HCT116 (cell line): ENCODE measurements at regions not wholly inside any gene's neighbourhood (a gene's known extent, or its start where the extent isn't known, plus 50 kb on each side); places are given as distances from the start of the nearest gene placed in this dataset.

Experiments
- ATAC-seq: fragments of 200-7000 bp; cut with Tn5 transposase; 2 replicates; pipeline ENCODE4 v1.9.1; 2020; ENCODE audit warnings: mild to moderate bottlenecking, moderate library complexity
- BruUV-seq: library from RNA; stranded (reverse); fragments of 400-500 nt; replicated peaks from 2 replicates; lab custom pipeline; 2021; lab: Mats Ljungman, UMichigan
- CTCF ChIA-PET: fragments of 300-600 bp; sonication (Branson Sonifier 250); formaldehyde crosslinking; loops from one replicate; lab custom pipeline; 2021; ENCODE audit warnings: antibody characterized with exemption; lab: Charles Lee
- POLR2A ChIA-PET: fragments of 300-600, 350-600 bp; sonication (Branson Sonifier 250); formaldehyde crosslinking; loops from one replicate; lab custom pipeline; 2021; ENCODE audit warnings: antibody characterized with exemption; lab: Charles Lee
- RAD21 ChIA-PET, 2 experiments: fragments of 300-600 bp; sonication (Branson Sonifier 250); formaldehyde crosslinking; loops; one replicate each; lab custom pipeline; 2023; ENCODE audit warnings: low total read pairs in 2 of 2; ENCODE audit not compliant: uncharacterized antibody in 2 of 2, unreplicated experiment in 2 of 2, low non-redundant PET in 1 of 2; lab: Charles Lee
- DNase-seq: peaks from one replicate; pipeline ENCODE4 v3.0.0-alpha.2; 2010; ENCODE audit warnings: low read depth, low spot score
- H2AFZ ChIP-seq: fragments of 200-600 bp; shearing (Covaris generic), sonication (generic); 2 replicates; pipeline ENCODE4 v1.6.1; 2017; ENCODE audit warnings: low read depth, mixed run types, mixed read lengths, antibody characterized with exemption, low read length; ENCODE audit not compliant: poor library complexity, severe bottlenecking
- H3K27ac ChIP-seq: 2 replicates; pipeline ENCODE4 v1.5.1; 2012; ENCODE audit warnings: low read depth, low read length
- H3K27me3 ChIP-seq: fragments of 200-600 bp; sonication (generic); 2 replicates; pipeline ENCODE4 v1.6.1; 2016; ENCODE audit warnings: mixed run types, low read length, mixed read lengths; ENCODE audit not compliant: insufficient read depth
- H3K36me3 ChIP-seq, 2 experiments: fragments of 200-500 bp in 1 of 2; fragments of 200-600 bp in 1 of 2; sonication (Bioruptor generic) in 1 of 2; sonication (generic) in 1 of 2; 2 replicates each; pipeline versions ENCODE4 v1.5.1 to v1.6.1; 2014 to 2016; ENCODE audit warnings: low read length in 2 of 2, inconsistent platforms in 1 of 2, mixed read lengths in 1 of 2, mixed run types in 1 of 2; ENCODE audit not compliant: insufficient read depth in 2 of 2, control insufficient read depth in 1 of 2
- H3K4me1 ChIP-seq, 2 experiments: fragments of 200-600 bp in 1 of 2; sonication (generic) in 1 of 2; 2 replicates each; pipeline versions ENCODE4 v1.5.1 to v1.6.1; 2012 to 2017; ENCODE audit warnings: low read length in 2 of 2, inconsistent platforms in 1 of 2, mild to moderate bottlenecking in 1 of 2, mixed read lengths in 1 of 2, mixed run types in 1 of 2, moderate library complexity in 1 of 2; ENCODE audit not compliant: insufficient read depth in 2 of 2, control insufficient read depth in 1 of 2
- H3K4me2 ChIP-seq: fragments of 200-600 bp; sonication (generic); 2 replicates; pipeline ENCODE4 v1.6.1; 2017; ENCODE audit warnings: mixed run types, low read length, mixed read lengths
- H3K4me3 ChIP-seq, 2 experiments: fragments of 200-600 bp in 1 of 2; sonication (generic) in 1 of 2; replicated peaks in 1 of 2; 2 replicates each; pipeline ENCODE4 v1.5.1; 2011 to 2016; ENCODE audit warnings: low read length in 2 of 2, control low read depth in 1 of 2, low read depth in 1 of 2, mild to moderate bottlenecking in 1 of 2, mixed read lengths in 1 of 2, mixed run types in 1 of 2
- H3K79me2 ChIP-seq: fragments of 200-600 bp; sonication (generic); 2 replicates; pipeline ENCODE4 v1.6.1; 2017; ENCODE audit warnings: mild to moderate bottlenecking, mixed run types, low read length, moderate library complexity, mixed read lengths; ENCODE audit not compliant: insufficient read depth
- H3K9ac ChIP-seq: fragments of 200-600 bp; sonication (generic); 2 replicates; pipeline ENCODE4 v1.6.1; 2016; ENCODE audit warnings: low read length, mixed read lengths
- H3K9me2 ChIP-seq: fragments of 200-600 bp; sonication (generic), shearing (Covaris generic); 2 replicates; pipeline ENCODE4 v1.6.1; 2017; ENCODE audit warnings: mixed run types, mild to moderate bottlenecking, moderate library complexity; ENCODE audit not compliant: insufficient read depth
- H3K9me3 ChIP-seq, 2 experiments: fragments of 200-500 bp in 1 of 2; fragments of 200-600 bp in 1 of 2; sonication (Bioruptor generic) in 1 of 2; sonication (generic) in 1 of 2; 2 replicates each; pipeline ENCODE4 v1.6.1; 2014 to 2017; ENCODE audit warnings: low read length in 2 of 2, mixed read lengths in 2 of 2, inconsistent platforms in 1 of 2, low read depth in 1 of 2, mild to moderate bottlenecking in 1 of 2, mixed run types in 1 of 2, moderate library complexity in 1 of 2; ENCODE audit not compliant: control insufficient read depth in 1 of 2, insufficient read depth in 1 of 2
- H4K20me1 ChIP-seq: fragments of 200-600 bp; sonication (generic), shearing (Covaris generic); 2 replicates; pipeline ENCODE4 v1.6.1; 2017; ENCODE audit warnings: mixed run types, mild to moderate bottlenecking, moderate library complexity; ENCODE audit not compliant: insufficient read depth
- CTCF ChIP-seq, 3 experiments: fragments of 200-600 bp in 1 of 3; sonication (generic) in 1 of 3; IDR thresholded peaks in 2 of 3; conservative IDR thresholded peaks in 1 of 3; 2 replicates each; pipeline ENCODE4 v1.5.1; 2012 to 2017; ENCODE audit warnings: low read depth in 2 of 3, low read length in 2 of 3, antibody characterized with exemption in 1 of 3, borderline replicate concordance in 1 of 3, control low read depth in 1 of 3, mild to moderate bottlenecking in 1 of 3, mixed read lengths in 1 of 3, mixed run types in 1 of 3, moderate library complexity in 1 of 3; ENCODE audit not compliant: insufficient read depth in 1 of 3
- EGR1 ChIP-seq: IDR thresholded peaks from 2 replicates; pipeline ENCODE4 v1.6.1; 2012; ENCODE audit warnings: low read depth
- EZH2 ChIP-seq: fragments of 200-600 bp; sonication (generic); IDR thresholded peaks from 2 replicates; pipeline ENCODE4 v1.6.1; 2017; ENCODE audit warnings: antibody characterized with exemption, mixed run types
- EZH2phosphoT487 ChIP-seq: fragments of 200-600 bp; IDR thresholded peaks from 2 replicates; pipeline ENCODE4 v1.6.1; 2018; ENCODE audit warnings: antibody characterized with exemption, borderline replicate concordance
- FOSL1 ChIP-seq: IDR thresholded peaks from 2 replicates; pipeline ENCODE4 v1.6.1; 2012; ENCODE audit warnings: low read depth
- JUND ChIP-seq: IDR thresholded peaks from 2 replicates; pipeline ENCODE4 v1.6.1; 2012
- MAX ChIP-seq: IDR thresholded peaks from 2 replicates; pipeline ENCODE4 v1.6.1; 2012
- POLR2A ChIP-seq: IDR thresholded peaks from 2 replicates; pipeline ENCODE4 v1.7.0; 2011; ENCODE audit warnings: borderline replicate concordance; ENCODE audit not compliant: insufficient read depth, insufficient read length; ENCODE audit errors: extremely low read depth
- RAD21 ChIP-seq: IDR thresholded peaks from 2 replicates; pipeline ENCODE4 v1.6.1; 2012; ENCODE audit warnings: low read depth, mild to moderate bottlenecking
- REST ChIP-seq: IDR thresholded peaks from 2 replicates; pipeline ENCODE4 v1.6.1; 2012; ENCODE audit warnings: low read depth
- SIN3A ChIP-seq: IDR thresholded peaks from 2 replicates; pipeline ENCODE4 v1.6.1; 2012; ENCODE audit warnings: low read depth
- SRF ChIP-seq: IDR thresholded peaks from 2 replicates; pipeline ENCODE4 v1.6.1; 2012; ENCODE audit warnings: low read depth
- TCF7L2 ChIP-seq: IDR thresholded peaks from 2 replicates; pipeline ENCODE4 v1.7.0; 2011; ENCODE audit warnings: borderline replicate concordance, inconsistent platforms; ENCODE audit not compliant: insufficient read depth, insufficient read length; ENCODE audit errors: extremely low read depth
- ZFX ChIP-seq: fragments of 450-650 bp; IDR thresholded peaks from 2 replicates; pipeline ENCODE4 v1.6.1; 2017
- ZNF274 ChIP-seq: fragments of 200-500 bp; sonication (Bioruptor generic); IDR thresholded peaks from 2 replicates; pipeline ENCODE4 v1.6.1; 2014; ENCODE audit warnings: mild to moderate bottlenecking, low read depth, low read length, inconsistent platforms
- intact Hi-C: fragments of 100-400 bp; cut with micrococcal nuclease; formaldehyde crosslinking; loops from 2 replicates; pipeline ENCODE4 v1.10.0; 2022

- TF ChIP-seq POLR2A: no peak
- TF ChIP-seq FOSL1: no peak
- no peak for TF ChIP-seq JUND
- TF ChIP-seq EGR1: no peak
- TF ChIP-seq RAD21: no peak
Measured at GRCh38 chr3:87367736-87368135, 91.4 kb upstream of the POU1F1 start (continued).

GRCh38 chr3:87363721-87364120, 87.3 kb upstream of the POU1F1 start:
- no peaks in the 10 kb centered on the region for H3K27me3 ChIP-seq
- no TSS peak for BruUV-seq
- no peak overlapping the region for H3K4me3 ChIP-seq
- ChIA-PET POLR2A (no interaction called here), RAD21 (no interaction called here), CTCF (no interaction called here)
- H3K36me3 ChIP-seq: no peaks in the 10 kb centered on the region
- intact Hi-C loops: no loop called here
- H3K79me2 ChIP-seq: no peaks in the 10 kb centered on the region
- no peaks in the 10 kb centered on the region for H4K20me1 ChIP-seq
- no peak overlapping the region for H3K9ac ChIP-seq
- no peak overlapping the region for H3K27ac ChIP-seq
- ATAC-seq (no peak), DNase-seq (no peak)
- H3K9me2 ChIP-seq: no peaks in the 10 kb centered on the region
- no peak overlapping the region for H3K4me2 ChIP-seq
- no peak for TF ChIP-seq EZH2phosphoT487
- TF ChIP-seq POLR2A: no peak
- no peak for TF ChIP-seq TCF7L2
- TF ChIP-seq ZFX: no peak
- H3K4me1 ChIP-seq: no peaks in the 10 kb centered on the region
- H2AFZ ChIP-seq: no peak overlapping the region
- H3K9me3 ChIP-seq: no peaks in the 10 kb centered on the region

GRCh38 chr3:87361956-87362355, 85.6 kb upstream of the POU1F1 start:
- H3K9me2 ChIP-seq: no peaks in the 10 kb centered on the region
- H3K27ac ChIP-seq: no peak overlapping the region
- H3K36me3 ChIP-seq: no peaks in the 10 kb centered on the region
- ATAC-seq (no peak), DNase-seq (no peak)
- no peaks in the 10 kb centered on the region for H3K4me1 ChIP-seq
- no peak overlapping the region for H2AFZ ChIP-seq
- no peak overlapping the region for H3K4me2 ChIP-seq
- H3K27me3 ChIP-seq: no peaks in the 10 kb centered on the region
- CTCF ChIA-PET: interaction anchor here (2.6 kb wide), 1 partner anchor 11 kb away, joined by 11 read pairs; no protein-coding TSS in a partner anchor
- POLR2A ChIA-PET: no interaction called here
- H3K9me3 ChIP-seq: no peaks in the 10 kb centered on the region
- no peaks in the 10 kb centered on the region for H3K79me2 ChIP-seq
- no peak overlapping the region for H3K9ac ChIP-seq
- H4K20me1 ChIP-seq: no peaks in the 10 kb centered on the region
- intact Hi-C loops: no loop called here
- no peak overlapping the region for H3K4me3 ChIP-seq
- BruUV-seq: no TSS peak
- RAD21 ChIA-PET: no interaction called here
- TF ChIP-seq MAX: no peak
- TF ChIP-seq EGR1: no peak
- no peak for TF ChIP-seq CTCF (IDR thresholded peaks at IDR 0.05 in 2 of 3, conservative IDR thresholded peaks at IDR 0.05 in 1 of 3; ENCODE audit: borderline replicate concordance in 1 of 3, insufficient read depth in 1 of 3, low read depth in 2 of 3, low read length in 2 of 3)
- TF ChIP-seq EZH2: no peak
- no peak for TF ChIP-seq RAD21
- TF ChIP-seq SRF: no peak
- TF ChIP-seq REST: no peak
- no peak for TF ChIP-seq SIN3A
- TF ChIP-seq ZNF274: no peak
